HG03064 (cell line): ENCODE measurements at regions not wholly inside any gene's neighbourhood (a gene's known extent, or its start where the extent isn't known, plus 50 kb on each side); places are given as distances from the start of the nearest gene placed in this dataset.
"Not testable (repeated sequence)": the region's sequence is repeated elsewhere in the genome, so short reads cannot be mapped to it uniquely, and the experiment has no call there.

Source experiments
- ATAC-seq: cut with Tn5 transposase; IDR thresholded peaks from one replicate; pipeline ENCODE4 v1.9.1; 2021; ENCODE audit warnings: low read depth; ENCODE audit not compliant: unreplicated experiment

- ATAC-seq: no peak
Measured at GRCh38 chr2:81462420-81462819, 1157.9 kb upstream of the LRRTM1 start.

GRCh38 chr2:81445176-81445575 is 1140.6 kb upstream of the LRRTM1 start:
- no peak for ATAC-seq

- no peak for ATAC-seq
Measured at GRCh38 chr2:81437456-81438000, 1133.0 kb upstream of the LRRTM1 start.

- no peak for ATAC-seq
Measured at GRCh38 chr2:81436256-81436655, 1131.7 kb upstream of the LRRTM1 start.

GRCh38 chr2:81412681-81413080 is 1108.1 kb upstream of the LRRTM1 start:
- no peak for ATAC-seq

- no peak for ATAC-seq
Measured at GRCh38 chr2:81403508-81403907, 1099.0 kb upstream of the LRRTM1 start.

- no peak for ATAC-seq
Measured at GRCh38 chr2:81396417-81397019, 1092.0 kb upstream of the LRRTM1 start.

- ATAC-seq: no peak
Measured at GRCh38 chr2:81395746-81396145, 1091.2 kb upstream of the LRRTM1 start.

GRCh38 chr2:81389203-81389602 is 1084.7 kb upstream of the LRRTM1 start:
- ATAC-seq: no peak

GRCh38 chr2:81363800-81364199 is 1059.2 kb upstream of the LRRTM1 start:
- ATAC-seq: no peak

GRCh38 chr2:81362468-81362867 is 1057.9 kb upstream of the LRRTM1 start:
- ATAC-seq: not testable (repeated sequence)

GRCh38 chr2:81355436-81355835 is 1050.9 kb upstream of the LRRTM1 start:
- no peak for ATAC-seq

GRCh38 chr2:81334046-81334445 is 1029.5 kb upstream of the LRRTM1 start:
- ATAC-seq: no peak

- no peak for ATAC-seq
Measured at GRCh38 chr2:81328968-81329367, 1024.4 kb upstream of the LRRTM1 start.

- ATAC-seq: no peak
Measured at GRCh38 chr2:81327911-81328310, 1023.4 kb upstream of the LRRTM1 start.

- ATAC-seq: no peak
Measured at GRCh38 chr2:81324046-81324445, 1019.5 kb upstream of the LRRTM1 start.

- no peak for ATAC-seq
Measured at GRCh38 chr2:81304154-81304830, 999.7 kb upstream of the LRRTM1 start.

- ATAC-seq: no peak
Measured at GRCh38 chr2:81303321-81303720, 998.8 kb upstream of the LRRTM1 start.

GRCh38 chr2:81299841-81300240 is 995.3 kb upstream of the LRRTM1 start:
- no peak for ATAC-seq

GRCh38 chr2:81290846-81291245 is 986.3 kb upstream of the LRRTM1 start:
- ATAC-seq: no peak

- no peak for ATAC-seq
Measured at GRCh38 chr2:81283081-81283480, 978.5 kb upstream of the LRRTM1 start.

- ATAC-seq: no peak
Measured at GRCh38 chr2:81282151-81282769, 977.7 kb upstream of the LRRTM1 start.
